ENCODE measurements at regions not wholly inside any gene's neighbourhood (a gene's known extent, or its start where the extent isn't known, plus 50 kb on each side); places are given as distances from the start of the nearest gene placed in this dataset.
"Not testable (repeated sequence)": the region's sequence is repeated elsewhere in the genome, so short reads cannot be mapped to it uniquely, and the experiment has no call there.

- TF ChIP-seq, protein P1, sequence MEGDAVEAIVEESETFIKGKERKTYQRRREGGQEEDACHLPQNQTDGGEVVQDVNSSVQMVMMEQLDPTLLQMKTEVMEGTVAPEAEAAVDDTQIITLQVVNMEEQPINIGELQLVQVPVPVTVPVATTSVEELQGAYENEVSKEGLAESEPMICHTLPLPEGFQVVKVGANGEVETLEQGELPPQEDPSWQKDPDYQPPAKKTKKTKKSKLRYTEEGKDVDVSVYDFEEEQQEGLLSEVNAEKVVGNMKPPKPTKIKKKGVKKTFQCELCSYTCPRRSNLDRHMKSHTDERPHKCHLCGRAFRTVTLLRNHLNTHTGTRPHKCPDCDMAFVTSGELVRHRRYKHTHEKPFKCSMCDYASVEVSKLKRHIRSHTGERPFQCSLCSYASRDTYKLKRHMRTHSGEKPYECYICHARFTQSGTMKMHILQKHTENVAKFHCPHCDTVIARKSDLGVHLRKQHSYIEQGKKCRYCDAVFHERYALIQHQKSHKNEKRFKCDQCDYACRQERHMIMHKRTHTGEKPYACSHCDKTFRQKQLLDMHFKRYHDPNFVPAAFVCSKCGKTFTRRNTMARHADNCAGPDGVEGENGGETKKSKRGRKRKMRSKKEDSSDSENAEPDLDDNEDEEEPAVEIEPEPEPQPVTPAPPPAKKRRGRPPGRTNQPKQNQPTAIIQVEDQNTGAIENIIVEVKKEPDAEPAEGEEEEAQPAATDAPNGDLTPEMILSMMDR (IDR thresholded peaks at IDR 0.05; ENCODE audit: low read depth, low read length, poor library complexity, severe bottlenecking): peak; percentile 47
- TF ChIP-seq EZH2phosphoT487 (IDR thresholded peaks at IDR 0.05; ENCODE audit: borderline replicate concordance, low read length): not testable (repeated sequence)
Measured at GRCh38 chr17:18564099-18564448, 80.1 kb downstream of the TBC1D28 start.
